Activated CD4-positive, alpha-beta T cell treated with anti-CD3 and anti-CD28 coated beads, Interleukin-2, amount 10 ng/mL, durations not matched to agents 24 days and 14 days (primary cell): ENCODE measurements at regions not wholly inside any gene's neighbourhood (a gene's known extent, or its start where the extent isn't known, plus 50 kb on each side); places are given as distances from the start of the nearest gene placed in this dataset.

Experiments
- DNase-seq: peaks from one replicate; pipeline ENCODE4 v3.0.0; 2022
- H3K27ac Mint-ChIP-seq: one replicate; pipeline ENCODE4 v1.8.0; 2022; ENCODE audit warnings: mild to moderate bottlenecking, mixed read lengths
- H3K27me3 Mint-ChIP-seq: one replicate; pipeline ENCODE4 v1.8.0; 2022; ENCODE audit warnings: mixed read lengths
- H3K36me3 Mint-ChIP-seq: one replicate; pipeline ENCODE4 v1.8.0; 2022; ENCODE audit warnings: low read depth, mild to moderate bottlenecking, mixed read lengths
- H3K4me1 Mint-ChIP-seq: one replicate; pipeline ENCODE4 v1.8.0; 2021; ENCODE audit warnings: mixed read lengths
- H3K4me3 Mint-ChIP-seq: one replicate; pipeline ENCODE4 v1.8.0; 2022; ENCODE audit warnings: mild to moderate bottlenecking, moderate library complexity, mixed read lengths
- H3K9me3 Mint-ChIP-seq: one replicate; pipeline ENCODE4 v1.8.0; 2021; ENCODE audit warnings: mixed read lengths
- intact Hi-C: fragments of 100-400 bp; cut with micrococcal nuclease; formaldehyde crosslinking; loops from one replicate; pipeline ENCODE4 v1.15.1; 2023

- Mint-ChIP-seq H3K4me1 (no peaks in the 10 kb centered on the region), H3K27ac (no peak overlapping the region), H3K36me3 (no peaks in the 10 kb centered on the region), H3K27me3 (no peaks in the 10 kb centered on the region), H3K4me3 (no peak overlapping the region), H3K9me3 (no peaks in the 10 kb centered on the region)
- intact Hi-C loops: no loop called here
- DNase-seq: no peak
Measured at GRCh38 chr1:81446000-81446669, 354.6 kb upstream of the ADGRL2 start.

- H3K36me3 Mint-ChIP-seq: no peaks in the 10 kb centered on the region
- no peak overlapping the region for H3K4me3 Mint-ChIP-seq
- H3K27ac Mint-ChIP-seq: no peak overlapping the region
- intact Hi-C loops: no loop called here
- DNase-seq: no peak
- no peaks in the 10 kb centered on the region for H3K27me3 Mint-ChIP-seq
- no peaks in the 10 kb centered on the region for H3K9me3 Mint-ChIP-seq
- no peaks in the 10 kb centered on the region for H3K4me1 Mint-ChIP-seq
Measured at GRCh38 chr1:81443288-81443687, 357.4 kb upstream of the ADGRL2 start.

- DNase-seq: no peak
- Mint-ChIP-seq H3K36me3 (no peaks in the 10 kb centered on the region), H3K27me3 (no peaks in the 10 kb centered on the region), H3K4me1 (no peaks in the 10 kb centered on the region), H3K9me3 (no peaks in the 10 kb centered on the region), H3K4me3 (no peak overlapping the region), H3K27ac (no peak overlapping the region)
- intact Hi-C loops: no loop called here
Measured at GRCh38 chr1:81439046-81439823, 361.5 kb upstream of the ADGRL2 start.

GRCh38 chr1:81437649-81438048 lies 363.1 kb upstream of the ADGRL2 start:
- no peaks in the 10 kb centered on the region for H3K36me3 Mint-ChIP-seq
- no peak overlapping the region for H3K4me3 Mint-ChIP-seq
- intact Hi-C loops: no loop called here
- H3K27me3 Mint-ChIP-seq: no peaks in the 10 kb centered on the region
- no peaks in the 10 kb centered on the region for H3K9me3 Mint-ChIP-seq
- no peaks in the 10 kb centered on the region for H3K4me1 Mint-ChIP-seq
- no peak for DNase-seq
- no peak overlapping the region for H3K27ac Mint-ChIP-seq

GRCh38 chr1:81437213-81437612 lies 363.5 kb upstream of the ADGRL2 start:
- intact Hi-C loops: no loop called here
- no peaks in the 10 kb centered on the region for H3K36me3 Mint-ChIP-seq

GRCh38 chr1:81435175-81435574 lies 365.6 kb upstream of the ADGRL2 start:
- no peaks in the 10 kb centered on the region for H3K36me3 Mint-ChIP-seq
- H3K4me1 Mint-ChIP-seq: no peaks in the 10 kb centered on the region

More at GRCh38 chr1:81437213-81437612, 363.5 kb upstream of the ADGRL2 start:
- no peaks in the 10 kb centered on the region for H3K27me3 Mint-ChIP-seq
- H3K4me1 Mint-ChIP-seq: no peaks in the 10 kb centered on the region
- no peak overlapping the region for H3K27ac Mint-ChIP-seq
- DNase-seq: no peak
- no peaks in the 10 kb centered on the region for H3K9me3 Mint-ChIP-seq
- no peak overlapping the region for H3K4me3 Mint-ChIP-seq

GRCh38 chr1:81433676-81434075 lies 367.1 kb upstream of the ADGRL2 start:
- H3K36me3 Mint-ChIP-seq: no peaks in the 10 kb centered on the region
- no peaks in the 10 kb centered on the region for H3K4me1 Mint-ChIP-seq
- H3K4me3 Mint-ChIP-seq: no peak overlapping the region
- no peaks in the 10 kb centered on the region for H3K9me3 Mint-ChIP-seq
- H3K27me3 Mint-ChIP-seq: no peaks in the 10 kb centered on the region
- intact Hi-C loops: no loop called here
- H3K27ac Mint-ChIP-seq: no peak overlapping the region
- DNase-seq: no peak

More at GRCh38 chr1:81435175-81435574, 365.6 kb upstream of the ADGRL2 start:
- no peaks in the 10 kb centered on the region for H3K27me3 Mint-ChIP-seq
- no peaks in the 10 kb centered on the region for H3K9me3 Mint-ChIP-seq
- no peak overlapping the region for H3K27ac Mint-ChIP-seq
- intact Hi-C loops: no loop called here
- H3K4me3 Mint-ChIP-seq: no peak overlapping the region
- no peak for DNase-seq

- Mint-ChIP-seq H3K27ac (no peak overlapping the region), H3K36me3 (no peaks in the 10 kb centered on the region)
Measured at GRCh38 chr1:81432654-81433109, 368.1 kb upstream of the ADGRL2 start.

GRCh38 chr1:81432059-81432458 lies 368.7 kb upstream of the ADGRL2 start:
- Mint-ChIP-seq H3K27ac (no peak overlapping the region), H3K9me3 (no peaks in the 10 kb centered on the region), H3K36me3 (no peaks in the 10 kb centered on the region), H3K4me1 (no peaks in the 10 kb centered on the region), H3K4me3 (no peak overlapping the region), H3K27me3 (no peaks in the 10 kb centered on the region)
- intact Hi-C loops: no loop called here
- DNase-seq: no peak

More at GRCh38 chr1:81432654-81433109, 368.1 kb upstream of the ADGRL2 start:
- DNase-seq: no peak
- Mint-ChIP-seq H3K4me3 (no peak overlapping the region), H3K27me3 (no peaks in the 10 kb centered on the region), H3K9me3 (no peaks in the 10 kb centered on the region), H3K4me1 (no peaks in the 10 kb centered on the region)
- intact Hi-C loops: no loop called here

GRCh38 chr1:81431624-81432000 lies 369.1 kb upstream of the ADGRL2 start:
- no peaks in the 10 kb centered on the region for H3K27me3 Mint-ChIP-seq
- H3K36me3 Mint-ChIP-seq: no peaks in the 10 kb centered on the region
- H3K4me3 Mint-ChIP-seq: no peak overlapping the region
- no peak overlapping the region for H3K27ac Mint-ChIP-seq
- H3K4me1 Mint-ChIP-seq: no peaks in the 10 kb centered on the region
- no peak for DNase-seq
- intact Hi-C loops: no loop called here
- H3K9me3 Mint-ChIP-seq: no peaks in the 10 kb centered on the region

GRCh38 chr1:81430955-81431623 lies 369.6 kb upstream of the ADGRL2 start:
- intact Hi-C loops: no loop called here

GRCh38 chr1:81430236-81430938 lies 370.3 kb upstream of the ADGRL2 start:
- no peak for DNase-seq
- Mint-ChIP-seq H3K4me3 (no peak overlapping the region), H3K4me1 (no peaks in the 10 kb centered on the region), H3K9me3 (no peaks in the 10 kb centered on the region), H3K27me3 (no peaks in the 10 kb centered on the region), H3K27ac (no peak overlapping the region), H3K36me3 (no peaks in the 10 kb centered on the region)
- intact Hi-C loops: no loop called here

More at GRCh38 chr1:81430955-81431623, 369.6 kb upstream of the ADGRL2 start:
- Mint-ChIP-seq H3K36me3 (no peaks in the 10 kb centered on the region), H3K27me3 (no peaks in the 10 kb centered on the region), H3K27ac (no peak overlapping the region), H3K4me3 (no peak overlapping the region), H3K4me1 (no peaks in the 10 kb centered on the region), H3K9me3 (no peaks in the 10 kb centered on the region)
- no peak for DNase-seq

GRCh38 chr1:81428998-81429397 lies 371.7 kb upstream of the ADGRL2 start:
- no peaks in the 10 kb centered on the region for H3K4me1 Mint-ChIP-seq
- no peak overlapping the region for H3K4me3 Mint-ChIP-seq
- no peaks in the 10 kb centered on the region for H3K36me3 Mint-ChIP-seq
- H3K9me3 Mint-ChIP-seq: no peaks in the 10 kb centered on the region
- no peak overlapping the region for H3K27ac Mint-ChIP-seq
- no peak for DNase-seq
- intact Hi-C loops: no loop called here
- no peaks in the 10 kb centered on the region for H3K27me3 Mint-ChIP-seq

- Mint-ChIP-seq H3K4me3 (no peak overlapping the region), H3K9me3 (no peaks in the 10 kb centered on the region), H3K27ac (no peak overlapping the region), H3K27me3 (no peaks in the 10 kb centered on the region), H3K4me1 (no peaks in the 10 kb centered on the region), H3K36me3 (no peaks in the 10 kb centered on the region)
- intact Hi-C loops: no loop called here
- DNase-seq: no peak
Measured at GRCh38 chr1:81424816-81425215, 375.9 kb upstream of the ADGRL2 start.
